ENCODE measurements at regions not wholly inside any gene's neighbourhood (a gene's known extent, or its start where the extent isn't known, plus 50 kb on each side); places are given as distances from the start of the nearest gene placed in this dataset.
A peak's percentile ranks its signal among the peaks of the same experiment; 100 is the strongest.

DNA sequence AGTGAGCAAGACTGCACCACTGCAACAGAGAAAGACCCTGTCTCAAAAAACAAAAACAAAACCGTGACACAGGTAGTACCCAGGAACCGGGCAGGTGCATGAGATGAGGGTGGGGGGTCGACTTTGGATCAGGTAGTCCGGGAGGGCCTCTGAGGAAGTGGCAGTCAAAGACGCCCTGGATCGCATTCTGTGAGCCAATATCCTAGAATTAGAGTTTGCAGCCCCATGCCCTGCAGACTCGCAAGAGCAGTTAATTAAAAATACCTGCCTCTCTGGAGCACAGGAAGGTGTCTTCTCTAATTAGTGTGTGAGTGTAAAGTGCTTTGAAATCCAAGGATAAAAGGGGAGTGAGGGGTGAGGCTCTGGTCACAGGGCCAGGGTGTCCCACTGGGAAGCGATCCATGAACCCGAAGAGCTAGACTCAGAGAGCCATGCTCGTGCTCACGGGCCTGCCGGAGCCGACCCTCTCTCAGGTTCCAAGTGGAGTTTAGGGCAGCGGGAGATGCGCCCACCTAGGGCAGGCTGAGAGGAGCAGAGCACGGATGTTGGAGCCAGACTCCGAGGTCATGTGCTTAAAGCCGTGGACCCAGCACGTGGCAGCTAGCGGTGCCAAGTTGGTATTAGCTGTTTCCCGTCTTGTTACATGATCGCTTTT is 74.7 kb upstream of the PTPN1 start:
- TF ChIP-seq, protein P1, sequence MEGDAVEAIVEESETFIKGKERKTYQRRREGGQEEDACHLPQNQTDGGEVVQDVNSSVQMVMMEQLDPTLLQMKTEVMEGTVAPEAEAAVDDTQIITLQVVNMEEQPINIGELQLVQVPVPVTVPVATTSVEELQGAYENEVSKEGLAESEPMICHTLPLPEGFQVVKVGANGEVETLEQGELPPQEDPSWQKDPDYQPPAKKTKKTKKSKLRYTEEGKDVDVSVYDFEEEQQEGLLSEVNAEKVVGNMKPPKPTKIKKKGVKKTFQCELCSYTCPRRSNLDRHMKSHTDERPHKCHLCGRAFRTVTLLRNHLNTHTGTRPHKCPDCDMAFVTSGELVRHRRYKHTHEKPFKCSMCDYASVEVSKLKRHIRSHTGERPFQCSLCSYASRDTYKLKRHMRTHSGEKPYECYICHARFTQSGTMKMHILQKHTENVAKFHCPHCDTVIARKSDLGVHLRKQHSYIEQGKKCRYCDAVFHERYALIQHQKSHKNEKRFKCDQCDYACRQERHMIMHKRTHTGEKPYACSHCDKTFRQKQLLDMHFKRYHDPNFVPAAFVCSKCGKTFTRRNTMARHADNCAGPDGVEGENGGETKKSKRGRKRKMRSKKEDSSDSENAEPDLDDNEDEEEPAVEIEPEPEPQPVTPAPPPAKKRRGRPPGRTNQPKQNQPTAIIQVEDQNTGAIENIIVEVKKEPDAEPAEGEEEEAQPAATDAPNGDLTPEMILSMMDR (IDR thresholded peaks at IDR 0.05 in 4 of 5, conservative IDR thresholded peaks at IDR 0.05 in 1 of 5): no peak
- peak in 1 of 2 donors; percentile 45 for TF ChIP-seq POLR2A (IDR thresholded peaks at IDR 0.05)

All from gastrocnemius medialis (tissue), 4 donors.